Keratinocyte (primary cell): ENCODE measurements at regions not wholly inside any gene's neighbourhood (a gene's known extent, or its start where the extent isn't known, plus 50 kb on each side); places are given as distances from the start of the nearest gene placed in this dataset.

Experiments used
- DNase-seq: peaks from one replicate; pipeline ENCODE4 v3.0.0-alpha.2; 2011; ENCODE audit warnings: low read depth, missing footprints, low spot score
- FAIRE-seq: peaks from 2 replicates; lab custom pipeline; 2011; peaks lifted over from hg19 to GRCh38; lab: Jason Lieb, UNC
- H2AFZ ChIP-seq: 2 replicates; pipeline ENCODE4 v1.6.0; 2012; ENCODE audit warnings: low read length, control low read depth, inconsistent platforms; ENCODE audit not compliant: control insufficient read depth
- H3K27ac ChIP-seq: 2 replicates; pipeline ENCODE4 v1.5.1; 2011; ENCODE audit warnings: low read length; ENCODE audit not compliant: control insufficient read depth, insufficient read depth
- H3K27me3 ChIP-seq: 3 replicates; pipeline ENCODE4 v1.6.0; 2011; ENCODE audit warnings: low read length; ENCODE audit not compliant: control insufficient read depth, insufficient read depth; ENCODE audit errors: extremely low read depth
- H3K36me3 ChIP-seq, 2 experiments: 2 replicates in 1 of 2; 3 replicates in 1 of 2; pipeline ENCODE4 v1.5.1; 2011; ENCODE audit warnings: low read length in 2 of 2, mild to moderate bottlenecking in 1 of 2; ENCODE audit not compliant: control insufficient read depth in 2 of 2, insufficient read depth in 2 of 2; ENCODE audit errors: extremely low read depth in 1 of 2
- H3K4me1 ChIP-seq: 3 replicates; pipeline ENCODE4 v1.5.1; 2011; ENCODE audit warnings: low read length; ENCODE audit not compliant: control insufficient read depth, insufficient read depth; ENCODE audit errors: extremely low read depth
- H3K4me2 ChIP-seq: 3 replicates; pipeline ENCODE4 v1.6.0; 2011; ENCODE audit warnings: low read depth, low read length; ENCODE audit not compliant: control insufficient read depth, insufficient read depth; ENCODE audit errors: extremely low read depth
- H3K4me3 ChIP-seq, 3 experiments: fragments of 200-600 bp in 1 of 3; sonication (generic) in 1 of 3; 2 replicates in 2 of 3; 3 replicates in 1 of 3; pipeline ENCODE4 v1.5.1; 2011 to 2016; ENCODE audit warnings: low read length in 3 of 3, mild to moderate bottlenecking in 3 of 3, control low read depth in 2 of 3, inconsistent platforms in 1 of 3, low read depth in 1 of 3, mixed read lengths in 1 of 3, mixed run types in 1 of 3, moderate library complexity in 1 of 3; ENCODE audit not compliant: control insufficient read depth in 2 of 3, insufficient read depth in 2 of 3; ENCODE audit errors: extremely low read depth in 1 of 3
- H3K79me2 ChIP-seq: 2 replicates; pipeline ENCODE4 v1.6.0; 2012; ENCODE audit warnings: low read length; ENCODE audit not compliant: control insufficient read depth, insufficient read depth
- H3K9ac ChIP-seq: 3 replicates; pipeline ENCODE4 v1.6.0; 2011; ENCODE audit warnings: low read length; ENCODE audit not compliant: control insufficient read depth, insufficient read depth; ENCODE audit errors: extremely low read depth
- H3K9me1 ChIP-seq: 3 replicates; pipeline ENCODE4 v1.6.0; 2011; ENCODE audit warnings: low read length; ENCODE audit not compliant: control insufficient read depth, insufficient read depth; ENCODE audit errors: extremely low read depth
- H3K9me3 ChIP-seq: 2 replicates; pipeline ENCODE4 v1.5.1; 2012; ENCODE audit warnings: low read depth, low read length; ENCODE audit not compliant: control insufficient read depth
- H4K20me1 ChIP-seq: 3 replicates; pipeline ENCODE4 v1.6.0; 2011; ENCODE audit warnings: low read length; ENCODE audit not compliant: control insufficient read depth, insufficient read depth; ENCODE audit errors: extremely low read depth
- EZH2 ChIP-seq: IDR thresholded peaks from one replicate; pipeline ENCODE4 v1.6.1; 2012; ENCODE audit warnings: inconsistent platforms, mild to moderate bottlenecking, low read length, moderate library complexity
- dilution Hi-C: fragments of 300-500 bp; cut with MboI; formaldehyde crosslinking; loops from one replicate; pipeline ENCODE4 v1.7.0; 2020; ENCODE audit warnings: low sequenced_read_pairs; ENCODE audit not compliant: extremely low pct_ligation_motif_present
- TF ChIP-seq, protein P1 (sequence below), 3 experiments: IDR thresholded peaks in 1 of 3; conservative IDR thresholded peaks in 1 of 3; optimal IDR thresholded peaks in 1 of 3; 2 replicates in 2 of 3; 3 replicates in 1 of 3; pipeline versions ENCODE3 to v1.5.1; 2011; ENCODE audit warnings: low read length in 3 of 3, mild to moderate bottlenecking in 3 of 3, moderate library complexity in 2 of 3, control low read depth in 1 of 3, inconsistent platforms in 1 of 3; ENCODE audit not compliant: insufficient read depth in 2 of 3; ENCODE audit errors: extremely low read depth in 1 of 3

DNA sequence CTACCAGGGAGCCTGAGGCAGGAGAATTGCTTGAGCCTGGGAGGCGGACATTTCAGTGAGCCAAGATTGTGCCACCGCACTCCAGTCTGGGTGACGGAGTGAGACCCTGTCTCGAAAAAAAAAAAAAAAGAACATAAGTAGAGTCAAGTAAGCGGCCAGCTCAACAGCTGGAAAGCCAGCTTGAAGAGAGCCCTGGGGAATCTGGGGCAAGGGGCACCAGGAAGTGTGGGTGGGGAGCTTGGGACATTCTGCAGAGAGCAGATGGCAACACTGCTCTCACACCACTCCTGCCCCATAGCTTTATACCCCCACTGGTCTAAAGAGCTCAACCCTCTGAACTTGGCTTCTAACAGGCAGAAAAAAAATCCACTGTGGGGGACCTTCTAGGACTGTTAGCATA lies 505.6 kb downstream of the BUD13 start:
- dilution Hi-C loops: no loop called here
- DNase-seq: no peak
- TF ChIP-seq, protein P1, sequence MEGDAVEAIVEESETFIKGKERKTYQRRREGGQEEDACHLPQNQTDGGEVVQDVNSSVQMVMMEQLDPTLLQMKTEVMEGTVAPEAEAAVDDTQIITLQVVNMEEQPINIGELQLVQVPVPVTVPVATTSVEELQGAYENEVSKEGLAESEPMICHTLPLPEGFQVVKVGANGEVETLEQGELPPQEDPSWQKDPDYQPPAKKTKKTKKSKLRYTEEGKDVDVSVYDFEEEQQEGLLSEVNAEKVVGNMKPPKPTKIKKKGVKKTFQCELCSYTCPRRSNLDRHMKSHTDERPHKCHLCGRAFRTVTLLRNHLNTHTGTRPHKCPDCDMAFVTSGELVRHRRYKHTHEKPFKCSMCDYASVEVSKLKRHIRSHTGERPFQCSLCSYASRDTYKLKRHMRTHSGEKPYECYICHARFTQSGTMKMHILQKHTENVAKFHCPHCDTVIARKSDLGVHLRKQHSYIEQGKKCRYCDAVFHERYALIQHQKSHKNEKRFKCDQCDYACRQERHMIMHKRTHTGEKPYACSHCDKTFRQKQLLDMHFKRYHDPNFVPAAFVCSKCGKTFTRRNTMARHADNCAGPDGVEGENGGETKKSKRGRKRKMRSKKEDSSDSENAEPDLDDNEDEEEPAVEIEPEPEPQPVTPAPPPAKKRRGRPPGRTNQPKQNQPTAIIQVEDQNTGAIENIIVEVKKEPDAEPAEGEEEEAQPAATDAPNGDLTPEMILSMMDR (optimal IDR thresholded peaks at IDR 0.05 in 1 of 3, IDR thresholded peaks at IDR 0.05 in 1 of 3, conservative IDR thresholded peaks at IDR 0.05 in 1 of 3; ENCODE audit: extremely low read depth in 1 of 3, insufficient read depth in 2 of 3, low read length in 3 of 3): no peak
- no peak for TF ChIP-seq EZH2
- H4K20me1 ChIP-seq: no peaks in the 10 kb centered on the region
- H3K4me3 ChIP-seq: no peak overlapping the region
- no peak for FAIRE-seq
- no peaks in the 10 kb centered on the region for H3K9me1 ChIP-seq
- no peaks in the 10 kb centered on the region for H3K4me1 ChIP-seq
- no peaks in the 10 kb centered on the region for H3K9me3 ChIP-seq
- no peak overlapping the region for H3K4me2 ChIP-seq
- H3K27ac ChIP-seq: no peak overlapping the region
- H3K79me2 ChIP-seq: no peaks in the 10 kb centered on the region
- H3K27me3 ChIP-seq: peaks cover 16% of the 10 kb centered on the region
- no peaks in the 10 kb centered on the region for H3K36me3 ChIP-seq
- no peak overlapping the region for H2AFZ ChIP-seq
- no peak overlapping the region for H3K9ac ChIP-seq

DNA sequence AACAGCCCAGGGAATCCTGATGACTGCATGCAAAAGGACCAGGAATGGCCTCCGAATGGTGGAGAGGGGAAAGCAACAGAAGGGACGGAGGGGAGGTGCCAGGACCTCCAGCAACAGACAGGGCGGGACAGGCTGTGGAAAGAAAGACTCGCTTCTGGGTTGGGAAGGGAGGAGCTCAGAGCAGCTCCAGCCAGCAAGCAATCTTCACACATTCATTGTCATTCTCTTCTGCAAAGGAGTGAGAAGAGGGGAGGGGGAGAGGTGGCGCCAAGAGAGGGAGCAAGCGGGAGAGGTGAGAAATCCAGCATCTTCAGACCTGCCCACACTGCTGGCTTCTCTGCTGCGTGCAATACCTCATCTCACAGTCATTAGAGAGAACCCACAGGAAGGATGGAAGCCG lies 509.0 kb downstream of the BUD13 start:
- no peak overlapping the region for H3K4me3 ChIP-seq
- no peak for FAIRE-seq
- H3K4me2 ChIP-seq: no peak overlapping the region
- H2AFZ ChIP-seq: no peak overlapping the region
- H3K9me3 ChIP-seq: no peaks in the 10 kb centered on the region
- no peak overlapping the region for H3K9ac ChIP-seq
- TF ChIP-seq, protein P1 (optimal IDR thresholded peaks at IDR 0.05 in 1 of 3, IDR thresholded peaks at IDR 0.05 in 1 of 3, conservative IDR thresholded peaks at IDR 0.05 in 1 of 3; ENCODE audit: extremely low read depth in 1 of 3, insufficient read depth in 2 of 3, low read length in 3 of 3): no peak
- no peak for TF ChIP-seq EZH2
- no peaks in the 10 kb centered on the region for H3K79me2 ChIP-seq
- dilution Hi-C loops: no loop called here
- H3K27me3 ChIP-seq: peaks cover 16% of the 10 kb centered on the region
- no peaks in the 10 kb centered on the region for H4K20me1 ChIP-seq
- H3K27ac ChIP-seq: no peak overlapping the region
- no peaks in the 10 kb centered on the region for H3K9me1 ChIP-seq
- no peaks in the 10 kb centered on the region for H3K36me3 ChIP-seq
- no peak for DNase-seq
- no peaks in the 10 kb centered on the region for H3K4me1 ChIP-seq
